GM19324 (cell line): ENCODE measurements at regions not wholly inside any gene's neighbourhood (a gene's known extent, or its start where the extent isn't known, plus 50 kb on each side); places are given as distances from the start of the nearest gene placed in this dataset.

ENCODE experiments used
- ATAC-seq: cut with Tn5 transposase; IDR thresholded peaks from one replicate; pipeline ENCODE4 v1.9.1; 2021; ENCODE audit warnings: mild to moderate bottlenecking, moderate library complexity; ENCODE audit not compliant: unreplicated experiment, low FRiP score

- ATAC-seq = no peak
These were observed 711.9 kb upstream of the ID2 start for GRCh38 chr2:7969756-7970515.

DNA sequence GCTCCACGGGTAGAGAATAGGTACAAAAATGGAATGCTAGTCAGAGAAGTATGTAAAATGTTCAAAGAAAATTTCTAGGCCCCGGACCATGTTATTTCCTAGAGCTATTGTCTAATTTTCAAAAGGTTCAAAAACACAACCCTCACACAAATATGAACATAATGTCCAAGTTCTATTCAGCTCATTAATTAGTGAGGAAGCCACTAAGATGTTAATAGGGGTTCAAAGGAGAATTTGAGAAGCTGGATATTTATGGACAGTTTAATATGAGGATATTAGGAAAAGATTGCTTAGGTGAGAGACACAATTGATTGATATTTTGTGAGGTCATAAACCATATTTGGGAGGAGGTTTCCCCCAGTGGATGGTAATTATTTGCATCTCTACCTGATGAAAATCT is 710.6 kb upstream of the ID2 start:
- ATAC-seq = no peak

DNA sequence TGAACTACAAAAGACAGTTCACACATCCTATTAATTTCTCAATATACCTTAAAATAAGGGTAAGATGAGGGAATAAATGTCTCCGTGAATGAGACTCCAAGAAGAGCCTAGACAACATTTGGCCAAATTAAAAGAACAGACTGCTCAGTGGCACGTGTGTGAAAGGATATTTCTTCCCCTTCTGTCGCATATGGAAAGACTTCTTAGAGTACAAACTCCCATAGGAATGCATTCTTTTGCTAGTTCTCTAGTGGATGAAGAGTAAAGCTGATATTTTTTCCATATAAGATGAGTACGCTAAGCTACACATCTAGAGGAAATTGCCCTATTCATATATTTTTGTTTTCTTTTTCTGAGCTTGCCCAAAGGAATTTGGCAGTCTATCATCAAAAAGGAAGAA is 710.0 kb upstream of the ID2 start:
- ATAC-seq = no peak

- no peak for ATAC-seq
These were observed 709.2 kb upstream of the ID2 start for GRCh38 chr2:7972670-7973069.

DNA sequence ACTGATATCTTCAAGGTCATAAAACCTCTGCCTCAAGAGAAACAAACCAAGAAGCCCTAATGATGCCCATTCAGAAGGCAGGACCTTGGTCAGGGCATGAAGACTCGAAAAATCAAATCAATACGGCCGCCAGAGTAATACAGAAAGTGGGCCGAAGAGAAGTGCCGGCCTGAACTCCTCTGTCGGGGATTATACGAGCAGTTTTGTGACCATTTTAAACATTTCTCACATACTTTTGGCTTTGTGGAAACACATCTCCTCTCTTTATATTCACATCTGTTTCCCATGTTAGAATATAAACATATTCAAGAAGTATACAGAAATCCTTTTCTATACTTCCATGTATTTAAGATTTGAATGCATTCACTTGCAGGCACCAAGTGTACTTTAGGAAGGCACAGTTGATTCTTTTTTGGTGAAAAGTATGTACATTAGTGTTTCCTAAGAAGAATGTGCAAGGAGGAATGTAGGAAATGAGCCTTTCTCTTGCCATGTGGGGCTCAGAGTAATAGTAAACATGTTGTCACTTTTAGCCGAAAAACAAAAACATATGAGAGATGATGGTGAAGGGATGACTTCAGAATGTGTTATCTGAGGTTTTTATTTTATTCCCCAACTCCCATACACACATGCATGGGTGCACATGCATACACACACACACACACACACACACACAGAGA is 707.9 kb upstream of the ID2 start:
- ATAC-seq = no peak

- ATAC-seq = no peak
These were observed 706.9 kb upstream of the ID2 start for GRCh38 chr2:7974936-7975335.

- ATAC-seq = no peak
These were observed 705.6 kb upstream of the ID2 start for GRCh38 chr2:7976206-7976605.

GRCh38 chr2:7977981-7978380 is 703.9 kb upstream of the ID2 start:
- ATAC-seq = no peak

GRCh38 chr2:7982054-7982453 is 699.8 kb upstream of the ID2 start:
- no peak for ATAC-seq

GRCh38 chr2:7983451-7983850 is 698.4 kb upstream of the ID2 start:
- ATAC-seq = no peak

- no peak for ATAC-seq
These were observed 697.9 kb upstream of the ID2 start for GRCh38 chr2:7983912-7984311.

GRCh38 chr2:7984693-7985353 is 697.0 kb upstream of the ID2 start:
- no peak for ATAC-seq

- no peak for ATAC-seq
These were observed 695.4 kb upstream of the ID2 start for GRCh38 chr2:7986431-7986830.

GRCh38 chr2:7987992-7988391 is 693.9 kb upstream of the ID2 start:
- ATAC-seq = no peak

- ATAC-seq = no peak
These were observed 693.4 kb upstream of the ID2 start for GRCh38 chr2:7988440-7988839.

GRCh38 chr2:7989823-7990222 is 692.0 kb upstream of the ID2 start:
- ATAC-seq = no peak

- no peak for ATAC-seq
These were observed 688.9 kb upstream of the ID2 start for GRCh38 chr2:7992612-7993602.

- ATAC-seq = no peak
These were observed 687.4 kb upstream of the ID2 start for GRCh38 chr2:7994397-7994951.

GRCh38 chr2:7997279-7997678 is 684.6 kb upstream of the ID2 start:
- ATAC-seq = no peak
